Parathyroid adenoma (tissue), 2 donors: ENCODE measurements at regions not wholly inside any gene's neighbourhood (a gene's known extent, or its start where the extent isn't known, plus 50 kb on each side); places are given as distances from the start of the nearest gene placed in this dataset.

Experiments
- H2AFZ ChIP-seq: fragments of 300-600 bp; sonication (generic); one replicate; pipeline ENCODE4 v1.7.0; 2017; ENCODE audit warnings: antibody characterized with exemption, mild to moderate bottlenecking
- H3K27ac ChIP-seq: fragments of 300-600 bp; sonication (generic); one replicate; pipeline ENCODE4 v1.7.0; 2017
- H3K27me3 ChIP-seq: fragments of 300-600 bp; sonication (generic); one replicate; pipeline ENCODE4 v1.7.0; 2017; ENCODE audit warnings: low read length; ENCODE audit not compliant: control insufficient read depth, insufficient read depth
- H3K36me3 ChIP-seq: fragments of 300-600 bp; sonication (generic); one replicate; pipeline ENCODE4 v1.7.0; 2017; ENCODE audit warnings: low read length; ENCODE audit not compliant: control insufficient read depth, insufficient read depth
- H3K4me1 ChIP-seq: fragments of 300-600 bp; sonication (generic); one replicate; pipeline ENCODE4 v1.7.0; 2017; ENCODE audit warnings: control low read depth
- H3K4me2 ChIP-seq: fragments of 300-600 bp; sonication (generic); one replicate; pipeline ENCODE4 v1.7.0; 2017; ENCODE audit warnings: low read length
- H3K4me3 ChIP-seq: fragments of 300-600 bp; sonication (generic); one replicate; pipeline ENCODE4 v1.7.0; 2017; ENCODE audit warnings: low read depth, low read length
- H3K79me2 ChIP-seq: fragments of 300-600 bp; sonication (generic); one replicate; pipeline ENCODE4 v1.7.0; 2017; ENCODE audit warnings: control low read depth
- H3K9ac ChIP-seq: fragments of 300-600 bp; sonication (generic); one replicate; pipeline ENCODE4 v1.7.0; 2017; ENCODE audit warnings: mild to moderate bottlenecking
- H3K9me3 ChIP-seq: fragments of 300-600 bp; sonication (generic); one replicate; pipeline ENCODE4 v1.7.0; 2017; ENCODE audit warnings: low read length; ENCODE audit not compliant: control insufficient read depth
- TF ChIP-seq, protein P1 (sequence below): fragments of 300-600 bp; sonication (generic); IDR thresholded peaks from one replicate; pipeline ENCODE4 v1.7.0; 2017; ENCODE audit warnings: antibody characterized with exemption, mild to moderate bottlenecking
- donor health status: primary hyperparathyroidism.

DNA sequence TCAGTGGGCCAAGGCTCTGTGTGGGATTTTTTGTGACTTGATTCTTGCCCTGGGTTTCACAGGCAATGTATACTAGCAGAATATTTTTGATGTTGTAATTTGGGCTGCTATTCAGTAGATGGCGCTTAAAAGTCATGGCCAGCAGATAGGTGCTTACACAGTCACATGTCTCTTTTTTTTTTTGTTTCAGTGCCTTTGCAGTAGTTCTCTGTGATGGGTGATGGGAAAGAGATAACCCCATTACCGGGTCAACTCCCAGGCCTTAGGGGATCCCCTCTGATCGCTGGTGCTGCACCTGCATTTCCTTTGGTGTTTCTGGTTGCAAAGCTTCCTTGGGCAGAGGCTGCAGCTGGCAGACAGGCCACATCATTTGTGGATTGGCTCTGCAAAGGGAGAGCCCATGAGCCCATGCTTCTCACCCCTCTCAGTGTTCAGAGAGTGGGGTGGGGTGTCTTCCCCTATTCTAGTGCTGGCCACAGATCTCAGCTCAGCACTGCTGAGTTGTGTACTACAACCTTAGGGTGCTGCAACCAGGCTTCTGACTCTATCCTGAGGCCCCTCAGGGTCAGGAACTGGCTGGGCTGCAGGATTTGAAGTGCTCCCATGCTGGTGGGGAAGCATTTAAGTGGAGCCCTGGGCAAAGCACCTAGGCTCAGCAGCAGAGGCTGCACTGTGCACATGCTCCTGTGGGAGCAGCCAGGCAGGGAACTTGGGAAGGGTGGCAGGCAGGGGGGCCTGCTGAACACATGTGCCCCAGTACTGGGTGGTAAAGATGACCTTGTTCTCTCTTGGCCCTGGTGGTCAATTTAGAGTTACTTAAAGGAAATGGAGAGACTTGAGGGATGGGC is 219.8 kb upstream of the SPHKAP start:
- H3K27ac ChIP-seq: no peak overlapping the region
- H3K9me3 ChIP-seq: no peaks in the 10 kb centered on the region
- no peaks in the 10 kb centered on the region for H3K36me3 ChIP-seq
- no peak overlapping the region for H3K4me2 ChIP-seq
- H2AFZ ChIP-seq: no peak overlapping the region
- TF ChIP-seq, protein P1, sequence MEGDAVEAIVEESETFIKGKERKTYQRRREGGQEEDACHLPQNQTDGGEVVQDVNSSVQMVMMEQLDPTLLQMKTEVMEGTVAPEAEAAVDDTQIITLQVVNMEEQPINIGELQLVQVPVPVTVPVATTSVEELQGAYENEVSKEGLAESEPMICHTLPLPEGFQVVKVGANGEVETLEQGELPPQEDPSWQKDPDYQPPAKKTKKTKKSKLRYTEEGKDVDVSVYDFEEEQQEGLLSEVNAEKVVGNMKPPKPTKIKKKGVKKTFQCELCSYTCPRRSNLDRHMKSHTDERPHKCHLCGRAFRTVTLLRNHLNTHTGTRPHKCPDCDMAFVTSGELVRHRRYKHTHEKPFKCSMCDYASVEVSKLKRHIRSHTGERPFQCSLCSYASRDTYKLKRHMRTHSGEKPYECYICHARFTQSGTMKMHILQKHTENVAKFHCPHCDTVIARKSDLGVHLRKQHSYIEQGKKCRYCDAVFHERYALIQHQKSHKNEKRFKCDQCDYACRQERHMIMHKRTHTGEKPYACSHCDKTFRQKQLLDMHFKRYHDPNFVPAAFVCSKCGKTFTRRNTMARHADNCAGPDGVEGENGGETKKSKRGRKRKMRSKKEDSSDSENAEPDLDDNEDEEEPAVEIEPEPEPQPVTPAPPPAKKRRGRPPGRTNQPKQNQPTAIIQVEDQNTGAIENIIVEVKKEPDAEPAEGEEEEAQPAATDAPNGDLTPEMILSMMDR: no peak
- no peak overlapping the region for H3K4me3 ChIP-seq
- no peaks in the 10 kb centered on the region for H3K27me3 ChIP-seq
- no peaks in the 10 kb centered on the region for H3K4me1 ChIP-seq
- no peak overlapping the region for H3K9ac ChIP-seq
- no peaks in the 10 kb centered on the region for H3K79me2 ChIP-seq

DNA sequence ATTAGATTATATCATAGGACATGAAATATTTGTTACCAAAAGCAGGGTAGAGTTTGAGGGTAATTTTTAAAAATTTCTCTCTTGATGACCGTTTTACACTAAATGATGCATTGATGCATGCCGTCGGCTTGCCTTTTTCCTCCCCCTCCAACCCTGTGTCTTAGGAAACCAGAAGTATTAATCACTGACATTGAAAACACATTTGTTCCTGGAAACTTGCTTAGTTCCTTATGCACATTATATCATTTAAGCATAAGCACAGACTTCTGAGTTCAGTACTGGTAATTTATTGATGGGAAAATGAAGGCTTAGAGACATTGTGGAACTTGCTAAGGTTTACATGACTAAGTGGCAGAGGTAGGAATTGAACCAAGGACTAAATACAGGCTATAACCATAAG is 206.3 kb upstream of the SPHKAP start:
- H3K9ac ChIP-seq: no peak overlapping the region
- no peaks in the 10 kb centered on the region for H3K4me1 ChIP-seq
- H3K9me3 ChIP-seq: no peaks in the 10 kb centered on the region
- H3K36me3 ChIP-seq: no peaks in the 10 kb centered on the region
- no peak overlapping the region for H3K4me2 ChIP-seq
- no peaks in the 10 kb centered on the region for H3K27me3 ChIP-seq
- no peaks in the 10 kb centered on the region for H3K79me2 ChIP-seq
- H3K4me3 ChIP-seq: no peak overlapping the region
- H3K27ac ChIP-seq: no peak overlapping the region
- H2AFZ ChIP-seq: no peak overlapping the region
- TF ChIP-seq, protein P1: no peak

DNA sequence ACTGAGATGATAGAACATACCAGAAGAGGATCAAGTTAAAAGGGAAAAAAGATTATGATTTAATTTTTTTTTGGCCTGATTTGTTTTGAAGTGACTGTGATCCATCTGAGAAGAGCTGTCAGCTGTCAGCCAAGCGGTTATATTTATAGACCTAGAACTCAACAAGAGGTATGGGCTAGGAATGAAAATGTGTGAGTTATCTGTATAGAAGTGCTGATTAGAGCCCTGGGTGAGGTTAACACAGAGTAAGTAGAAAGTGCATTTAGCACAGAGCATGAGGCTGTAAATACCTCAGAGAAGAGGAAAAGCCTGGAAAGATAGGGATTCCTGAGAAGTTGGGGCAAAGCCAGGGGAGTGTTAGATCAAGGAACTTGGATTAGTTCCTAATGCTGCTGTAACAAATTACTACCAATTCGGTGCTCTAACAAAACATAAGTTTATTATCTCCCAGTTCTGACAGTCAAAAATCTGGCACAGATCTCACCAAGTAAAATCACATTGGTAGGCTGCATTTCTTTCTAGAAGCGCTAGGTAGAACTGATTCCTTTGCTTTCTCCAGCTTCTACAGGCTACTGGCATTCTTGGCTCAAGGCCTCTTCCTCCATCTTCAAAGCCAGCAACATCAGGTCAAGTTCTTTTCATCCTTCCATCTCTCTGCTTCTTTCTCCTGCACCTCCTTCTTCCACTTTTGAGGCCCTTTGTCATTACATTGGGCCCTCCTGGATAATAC is 197.4 kb upstream of the SPHKAP start:
- Histone ChIP-seq H3K4me1 (no peaks in the 10 kb centered on the region), H3K9me3 (no peaks in the 10 kb centered on the region), H2AFZ (no peak overlapping the region), H3K79me2 (no peaks in the 10 kb centered on the region), H3K9ac (no peak overlapping the region), H3K27me3 (no peaks in the 10 kb centered on the region), H3K4me2 (no peak overlapping the region), H3K27ac (no peak overlapping the region), H3K4me3 (no peak overlapping the region), H3K36me3 (no peaks in the 10 kb centered on the region)
- TF ChIP-seq, protein P1: no peak

DNA sequence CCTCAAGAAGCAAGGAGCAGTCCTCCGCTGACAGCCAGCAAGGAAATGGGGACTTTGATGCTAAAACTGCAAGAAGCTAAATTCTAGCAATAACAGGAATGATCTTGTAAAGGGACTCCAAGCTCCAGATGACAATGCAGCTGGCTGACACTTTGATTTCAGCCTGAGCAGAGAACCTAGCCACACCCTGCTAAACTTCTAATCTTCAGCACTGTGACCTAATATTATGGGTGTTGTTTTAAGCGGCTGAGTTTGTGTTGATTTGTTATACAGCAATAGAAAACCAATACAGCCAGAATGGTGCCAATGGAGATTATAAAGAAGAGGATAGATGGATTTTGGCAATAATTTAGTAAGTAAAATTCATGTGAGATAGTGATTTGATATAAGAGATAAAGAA is 196.7 kb upstream of the SPHKAP start:
- H3K4me2 ChIP-seq: no peak overlapping the region
- H3K27me3 ChIP-seq: no peaks in the 10 kb centered on the region
- no peak overlapping the region for H3K9ac ChIP-seq
- no peaks in the 10 kb centered on the region for H3K9me3 ChIP-seq
- no peaks in the 10 kb centered on the region for H3K4me1 ChIP-seq
- H3K36me3 ChIP-seq: no peaks in the 10 kb centered on the region
- no peaks in the 10 kb centered on the region for H3K79me2 ChIP-seq
- no peak overlapping the region for H3K27ac ChIP-seq
- TF ChIP-seq, protein P1: no peak
- H2AFZ ChIP-seq: no peak overlapping the region
- no peak overlapping the region for H3K4me3 ChIP-seq
